HG02870 (cell line): ENCODE measurements at regions not wholly inside any gene's neighbourhood (a gene's known extent, or its start where the extent isn't known, plus 50 kb on each side); places are given as distances from the start of the nearest gene placed in this dataset.
"Not testable (repeated sequence)": the region's sequence is repeated elsewhere in the genome, so short reads cannot be mapped to it uniquely, and the experiment has no call there.

Source experiments
- ATAC-seq: cut with Tn5 transposase; IDR thresholded peaks from one replicate; pipeline ENCODE4 v1.9.1; 2021; ENCODE audit warnings: mild to moderate bottlenecking, moderate library complexity; ENCODE audit not compliant: unreplicated experiment

- ATAC-seq = no peak
Observed at GRCh38 chr20:48146877-48147276, 361.6 kb upstream of the SULF2 start.

- ATAC-seq = no peak
Observed at GRCh38 chr20:48146308-48146707, 361.0 kb upstream of the SULF2 start.

- ATAC-seq = no peak
Observed at GRCh38 chr20:48143435-48144081, 358.3 kb upstream of the SULF2 start.

GRCh38 chr20:48142516-48142773, 357.2 kb upstream of the SULF2 start:
- ATAC-seq = no peak

GRCh38 chr20:48141660-48142515, 356.6 kb upstream of the SULF2 start:
- no peak for ATAC-seq

GRCh38 chr20:48139262-48140041, 354.2 kb upstream of the SULF2 start:
- ATAC-seq = no peak

GRCh38 chr20:48132834-48133233, 347.6 kb upstream of the SULF2 start:
- ATAC-seq = no peak

- no peak for ATAC-seq
Observed at GRCh38 chr20:48131581-48131980, 346.3 kb upstream of the SULF2 start.

GRCh38 chr20:48129345-48129942, 344.2 kb upstream of the SULF2 start:
- no peak for ATAC-seq

- no peak for ATAC-seq
Observed at GRCh38 chr20:48128436-48128835, 343.2 kb upstream of the SULF2 start.

GRCh38 chr20:48127964-48128363, 342.7 kb upstream of the SULF2 start:
- ATAC-seq = not testable (repeated sequence)

- not testable (repeated sequence) for ATAC-seq
Observed at GRCh38 chr20:48127133-48127532, 341.9 kb upstream of the SULF2 start.

- no peak for ATAC-seq
Observed at GRCh38 chr20:48126227-48126740, 341.0 kb upstream of the SULF2 start.

GRCh38 chr20:48124960-48125359, 339.7 kb upstream of the SULF2 start:
- no peak for ATAC-seq

- no peak for ATAC-seq
Observed at GRCh38 chr20:48124181-48124782, 339.0 kb upstream of the SULF2 start.

- ATAC-seq = no peak
Observed at GRCh38 chr20:48120120-48120519, 334.8 kb upstream of the SULF2 start.

GRCh38 chr20:48119389-48119788, 334.1 kb upstream of the SULF2 start:
- not testable (repeated sequence) for ATAC-seq

- no peak for ATAC-seq
Observed at GRCh38 chr20:48115502-48115901, 330.2 kb upstream of the SULF2 start.

GRCh38 chr20:48107560-48107959, 322.3 kb upstream of the SULF2 start:
- ATAC-seq = no peak

GRCh38 chr20:48106428-48106827, 321.1 kb upstream of the SULF2 start:
- ATAC-seq = no peak

GRCh38 chr20:48105526-48105925, 320.2 kb upstream of the SULF2 start:
- ATAC-seq = no peak
